Retina (tissue), 1 donor: ENCODE measurements at regions not wholly inside any gene's neighbourhood (a gene's known extent, or its start where the extent isn't known, plus 50 kb on each side); places are given as distances from the start of the nearest gene placed in this dataset.

Experiments
- DNase-seq: peaks from one replicate; pipeline ENCODE4 v3.0.0-alpha.2; 2016

DNA sequence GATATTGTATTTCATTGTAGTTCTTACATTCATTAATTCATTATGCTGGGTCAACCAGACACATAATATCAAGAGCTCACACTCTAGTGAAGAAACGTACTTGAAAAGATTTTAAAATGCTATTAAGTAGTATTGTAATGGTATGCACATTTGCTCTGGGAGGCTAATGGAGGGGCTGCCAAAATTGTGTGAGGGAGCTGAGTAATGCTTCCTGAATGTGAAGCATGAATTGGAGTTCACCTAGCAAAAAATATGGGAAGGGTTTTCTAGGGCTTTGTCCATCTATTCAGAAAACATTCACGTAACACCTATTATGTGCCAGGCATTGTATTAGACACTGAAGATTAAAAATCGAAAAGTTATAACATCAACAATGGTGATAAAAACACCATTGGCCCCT lies 403.8 kb upstream of the PDE3A start:
- no peak for DNase-seq

- DNase-seq = no peak
Measured at GRCh38 chr12:19965196-19966038, 402.9 kb upstream of the PDE3A start.

- DNase-seq = no peak
Measured at GRCh38 chr12:19967001-19967400, 401.3 kb upstream of the PDE3A start.

DNA sequence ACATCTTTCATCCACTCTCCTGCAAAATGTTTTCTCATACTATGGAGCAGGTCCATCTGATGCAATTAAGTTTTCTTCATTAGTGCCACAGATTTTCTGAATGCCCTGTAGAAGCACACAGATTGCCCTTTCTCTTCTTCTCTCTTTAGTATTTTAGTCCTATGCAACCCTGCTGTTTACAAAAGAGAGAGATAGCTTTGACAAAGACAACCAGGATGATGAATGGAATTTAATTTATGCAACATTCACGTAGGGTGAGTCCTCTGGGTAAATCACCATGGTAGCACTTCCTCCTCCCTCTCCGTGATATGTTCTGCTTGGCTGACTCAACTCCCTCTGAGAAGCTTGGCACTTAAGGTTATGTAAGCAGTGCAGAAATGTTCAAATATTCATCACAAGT lies 400.9 kb upstream of the PDE3A start:
- peak; percentile 46 for DNase-seq

DNA sequence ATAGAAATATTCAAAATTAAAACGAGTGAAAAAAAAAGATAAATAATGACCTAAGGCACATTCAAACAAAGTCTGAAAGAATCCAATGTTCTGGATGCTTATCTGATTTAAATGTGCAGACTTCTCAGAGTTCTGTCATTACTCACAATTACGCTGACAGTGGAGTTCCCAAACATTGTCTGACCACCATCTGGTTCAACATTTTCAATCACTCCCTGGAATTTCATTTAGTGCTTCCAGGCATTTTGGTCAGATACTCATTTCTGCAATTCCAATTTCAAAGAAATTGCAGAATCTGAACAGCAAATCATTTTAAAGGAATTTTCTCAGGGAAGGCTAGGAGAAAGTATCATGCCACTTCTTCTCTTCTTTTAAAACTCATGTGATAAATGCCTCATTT lies 398.2 kb upstream of the PDE3A start:
- no peak for DNase-seq

DNA sequence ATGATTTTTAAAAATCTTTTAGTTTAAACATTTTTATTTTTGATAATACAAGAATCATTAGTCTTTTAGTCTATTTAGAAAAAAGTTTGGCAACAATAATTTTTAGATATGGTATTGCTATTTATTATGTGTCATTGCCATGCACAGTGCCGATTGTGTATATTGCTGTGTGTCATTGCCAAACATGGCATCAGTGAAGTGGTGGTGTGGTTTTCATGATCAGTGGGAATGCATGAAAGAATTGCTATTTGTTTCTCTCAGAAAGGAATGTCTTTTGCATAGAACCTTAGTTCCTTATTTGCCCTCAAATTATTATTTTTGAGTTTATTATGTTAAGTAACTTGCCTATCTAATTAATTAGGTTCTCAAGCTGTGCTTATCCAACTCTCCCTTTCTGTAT lies 397.5 kb upstream of the PDE3A start:
- DNase-seq = no peak

- peak; percentile 39 for DNase-seq
Measured at GRCh38 chr12:19971361-19972280, 396.7 kb upstream of the PDE3A start.

DNA sequence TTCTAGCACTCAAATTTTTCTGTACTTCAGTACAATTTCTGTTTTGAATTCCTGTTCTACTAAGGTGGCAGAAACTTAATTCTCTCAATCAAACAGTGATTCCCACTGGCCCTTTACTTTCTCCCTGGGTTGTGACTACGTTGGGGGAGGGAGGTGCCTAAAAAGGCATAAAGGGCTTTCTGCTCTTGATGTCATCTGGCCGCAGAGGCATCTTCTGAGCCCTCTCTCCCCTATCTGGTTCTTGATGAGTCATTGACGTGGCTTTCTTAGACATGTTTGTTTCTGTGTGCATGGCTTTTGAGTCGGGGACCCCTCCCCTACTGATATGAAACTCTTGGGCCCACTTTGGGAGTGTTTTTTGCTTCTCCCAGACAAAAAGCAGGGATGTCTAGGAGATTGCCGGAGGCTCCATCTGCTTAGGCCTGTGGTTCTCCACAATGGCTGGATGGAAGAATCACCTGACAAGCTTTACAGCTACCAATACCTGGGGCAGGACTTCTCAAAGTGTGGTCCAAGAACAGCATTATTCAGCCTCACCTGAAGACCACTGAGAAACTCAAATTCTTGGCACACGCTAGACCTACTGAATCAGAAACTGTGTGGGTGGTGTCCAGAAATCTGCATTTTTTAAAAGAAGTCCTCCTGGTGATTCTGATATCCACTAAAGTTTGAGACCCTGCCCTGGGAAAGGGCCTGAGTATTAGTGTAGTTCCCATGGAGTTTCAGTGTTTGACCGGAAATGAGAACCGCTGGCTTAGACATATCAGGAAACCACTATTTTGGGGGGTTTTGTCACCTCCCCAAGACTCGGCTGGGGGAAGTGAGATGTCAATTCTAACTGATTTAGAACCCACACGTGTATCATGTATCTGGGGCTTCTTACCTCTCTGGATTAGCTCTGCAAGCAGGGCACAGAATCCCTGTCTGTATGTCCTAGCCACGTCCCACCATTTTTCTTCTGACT lies 395.7 kb upstream of the PDE3A start:
- DNase-seq = no peak

DNA sequence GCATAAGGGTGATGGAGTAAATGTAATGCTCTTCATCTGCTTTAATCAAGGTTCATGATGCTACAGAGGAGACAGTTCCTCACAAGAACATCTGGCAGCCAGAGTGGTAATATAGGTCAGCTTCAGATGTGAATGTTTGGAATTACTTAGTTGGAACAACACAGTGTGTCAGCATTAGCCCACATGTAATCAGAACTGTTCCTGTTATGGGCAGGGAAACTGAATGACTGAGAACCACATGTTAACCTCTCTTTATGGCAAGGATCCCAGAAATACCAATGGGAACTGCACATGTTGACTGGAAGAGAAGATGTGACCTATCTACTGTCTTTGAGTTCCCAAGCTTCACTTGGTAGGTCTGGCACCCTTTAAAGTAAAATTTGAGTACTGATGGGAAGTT lies 390.1 kb upstream of the PDE3A start:
- DNase-seq = no peak

- no peak for DNase-seq
Measured at GRCh38 chr12:19979584-19979983, 388.8 kb upstream of the PDE3A start.

DNA sequence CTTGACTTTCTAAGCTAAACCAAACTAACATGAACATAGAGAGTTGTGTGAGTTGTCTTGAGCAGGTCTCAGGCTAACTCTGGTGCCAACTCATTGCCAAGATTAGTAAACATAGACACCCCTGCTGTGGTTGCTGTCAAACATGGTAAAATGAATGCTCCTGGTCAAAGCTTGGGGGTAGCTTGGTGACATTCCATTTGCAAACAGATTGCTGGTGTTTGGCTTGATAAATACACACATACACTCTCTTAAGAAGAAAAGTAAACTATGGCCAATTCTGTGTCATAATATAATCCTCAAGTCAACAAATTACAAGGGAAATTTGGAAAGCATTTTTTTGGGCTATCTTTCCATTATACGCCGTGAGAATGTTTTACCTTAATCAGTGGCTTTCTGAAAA lies 386.4 kb upstream of the PDE3A start:
- DNase-seq = no peak

- DNase-seq = no peak
Measured at GRCh38 chr12:19988001-19988400, 380.3 kb upstream of the PDE3A start.

DNA sequence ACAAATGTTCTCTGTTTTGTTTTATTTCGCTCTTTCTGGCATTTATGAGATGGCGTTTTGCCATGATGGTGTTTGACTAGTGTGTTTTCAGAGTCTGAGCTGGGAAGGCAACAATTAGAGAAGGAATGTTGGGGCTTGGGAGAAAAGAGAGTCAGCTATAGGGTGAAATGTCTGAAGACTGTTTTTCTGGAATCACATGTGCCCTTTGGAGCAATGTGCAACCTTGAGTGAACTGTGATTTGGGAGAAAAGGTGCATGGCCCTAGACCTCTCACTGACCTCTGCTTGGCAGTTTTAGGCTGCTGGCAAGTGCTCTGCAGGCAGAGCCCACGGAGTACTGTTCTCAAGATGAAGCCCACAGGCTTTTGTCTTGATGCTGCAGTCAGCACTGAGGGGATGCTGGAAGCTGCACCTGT lies 379.9 kb upstream of the PDE3A start:
- DNase-seq = no peak

GRCh38 chr12:19988948-19989347 lies 379.4 kb upstream of the PDE3A start:
- no peak for DNase-seq

GRCh38 chr12:19991146-19991545 lies 377.2 kb upstream of the PDE3A start:
- no peak for DNase-seq

- DNase-seq = no peak
Measured at GRCh38 chr12:19992311-19992710, 376.0 kb upstream of the PDE3A start.

GRCh38 chr12:19994968-19995367 lies 373.4 kb upstream of the PDE3A start:
- no peak for DNase-seq

GRCh38 chr12:19997656-19998400 lies 370.5 kb upstream of the PDE3A start:
- no peak for DNase-seq

- no peak for DNase-seq
Measured at GRCh38 chr12:19998411-19998810, 369.9 kb upstream of the PDE3A start.

DNA sequence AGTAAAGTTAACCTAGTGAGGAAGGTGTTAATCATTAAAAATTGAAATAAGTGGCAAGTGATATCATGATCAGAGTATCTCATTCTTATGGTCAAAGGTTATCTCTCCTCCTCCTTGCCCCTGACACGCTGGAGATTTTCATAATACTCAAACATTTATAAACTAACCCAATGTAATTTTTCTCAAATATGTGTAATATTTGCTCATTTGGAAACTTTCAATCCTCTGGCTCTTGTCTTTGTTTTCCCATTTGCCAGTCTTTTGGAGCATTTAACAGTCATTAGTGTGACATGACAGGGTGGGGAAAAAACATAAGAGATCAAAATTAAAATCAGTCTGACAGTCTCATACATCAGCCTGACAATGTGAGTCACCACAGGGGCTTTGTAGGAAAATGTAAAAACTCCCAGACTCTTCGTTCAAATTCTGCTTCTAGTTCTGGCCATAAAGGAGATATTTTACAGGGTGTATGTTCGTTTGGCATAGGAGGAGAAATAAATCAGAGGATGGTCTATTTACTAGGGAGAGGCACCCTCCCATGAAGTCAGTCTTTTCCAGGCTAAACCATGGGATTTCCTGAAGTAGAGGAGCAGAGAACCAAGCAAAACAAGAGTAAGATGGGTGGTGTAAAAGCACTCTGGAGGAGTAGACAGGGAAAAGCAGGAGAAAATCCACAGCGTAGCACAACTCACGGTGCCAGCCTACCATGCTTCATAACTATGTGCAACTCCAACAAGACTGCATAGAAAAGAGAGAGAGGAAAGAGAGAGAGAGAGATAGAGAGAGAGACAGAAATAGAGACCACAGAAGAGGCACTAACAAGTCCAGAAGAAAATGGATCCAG lies 369.2 kb upstream of the PDE3A start:
- DNase-seq = no peak

DNA sequence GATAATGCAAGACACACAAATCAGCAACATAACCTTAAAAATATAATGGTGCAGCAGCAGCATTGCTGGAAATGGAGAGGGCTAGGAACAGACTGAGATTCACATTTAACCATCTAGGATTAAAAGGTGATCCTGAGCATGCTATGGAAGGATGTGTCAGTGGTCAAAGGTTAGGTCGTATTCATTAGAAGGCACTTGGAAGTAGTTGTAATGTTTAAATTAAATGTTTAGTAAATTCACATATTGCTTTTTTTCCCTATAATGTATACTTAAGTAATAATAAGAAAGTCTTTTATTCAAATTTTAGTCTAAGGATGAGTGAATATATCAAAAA lies 368.6 kb upstream of the PDE3A start:
- no peak for DNase-seq
